ENCODE measurements at regions not wholly inside any gene's neighbourhood (a gene's known extent, or its start where the extent isn't known, plus 50 kb on each side); places are given as distances from the start of the nearest gene placed in this dataset.

DNA sequence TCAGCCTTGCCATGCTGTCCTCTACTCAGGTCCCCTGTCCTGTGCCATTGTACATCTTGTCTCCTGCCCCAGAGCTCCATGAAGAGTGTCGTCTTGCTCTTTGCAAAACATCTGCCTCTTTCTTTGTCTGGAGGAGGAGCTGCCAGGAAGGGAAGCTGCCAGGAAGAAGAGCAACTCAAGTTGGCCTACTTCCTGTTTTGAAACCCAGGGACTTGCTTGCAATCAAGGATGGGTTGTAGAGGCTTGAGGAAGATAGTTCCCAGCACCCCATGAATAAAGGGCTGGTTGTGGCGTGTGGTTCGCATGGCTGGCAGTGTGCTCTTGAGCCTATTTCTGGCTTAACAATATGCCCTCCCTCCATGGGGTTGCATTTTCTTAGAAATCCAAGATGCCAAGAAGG lies 53.0 kb upstream of the CPEB4 start:
- no peak for DNase-seq

DNA sequence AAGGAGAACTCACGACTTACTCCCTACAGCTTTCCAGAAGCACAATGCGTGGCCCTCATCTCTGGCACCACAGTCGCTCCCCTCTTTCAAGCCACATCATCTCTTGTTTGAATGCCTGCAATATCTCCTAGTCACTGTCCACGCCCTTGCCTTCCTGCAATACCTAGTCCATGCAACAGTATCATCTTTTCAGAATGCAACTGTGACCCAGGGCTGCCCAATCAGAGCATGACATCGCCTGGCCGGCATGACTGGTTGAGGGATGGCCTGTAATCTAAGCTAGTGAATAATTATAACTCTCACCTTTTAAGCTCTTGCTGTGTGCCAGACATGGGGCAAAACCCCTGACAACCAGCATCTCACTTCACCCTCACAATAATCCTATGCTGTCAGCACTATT lies 52.5 kb upstream of the CPEB4 start:
- no peak for DNase-seq

DNA sequence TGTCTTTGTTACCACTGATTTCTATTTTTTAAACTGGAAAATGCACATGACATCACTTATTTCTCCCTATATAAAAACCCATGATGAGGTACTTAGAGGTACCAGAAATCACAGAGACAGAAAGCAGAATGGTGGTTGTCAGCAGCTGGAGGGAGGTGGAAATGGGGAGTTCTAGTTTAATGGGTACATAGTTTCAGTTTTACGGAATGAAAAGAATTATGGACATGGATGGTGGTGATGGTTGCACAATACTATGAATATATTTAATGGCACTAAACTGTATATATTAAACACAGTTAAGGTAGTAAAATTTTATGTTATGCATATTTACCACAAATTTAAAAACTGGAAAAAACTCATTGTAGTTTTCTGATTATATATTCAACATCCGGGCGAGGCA lies 50.5 kb upstream of the CPEB4 start:
- DNase-seq: no peak
